Central memory CD4-positive, alpha-beta T cell (primary cell): ENCODE measurements at regions not wholly inside any gene's neighbourhood (a gene's known extent, or its start where the extent isn't known, plus 50 kb on each side); places are given as distances from the start of the nearest gene placed in this dataset.
"Not testable (repeated sequence)": the region's sequence is repeated elsewhere in the genome, so short reads cannot be mapped to it uniquely, and the experiment has no call there.

Experiments used
- DNase-seq: peaks from one replicate; pipeline ENCODE4 v3.0.0; 2022

DNA sequence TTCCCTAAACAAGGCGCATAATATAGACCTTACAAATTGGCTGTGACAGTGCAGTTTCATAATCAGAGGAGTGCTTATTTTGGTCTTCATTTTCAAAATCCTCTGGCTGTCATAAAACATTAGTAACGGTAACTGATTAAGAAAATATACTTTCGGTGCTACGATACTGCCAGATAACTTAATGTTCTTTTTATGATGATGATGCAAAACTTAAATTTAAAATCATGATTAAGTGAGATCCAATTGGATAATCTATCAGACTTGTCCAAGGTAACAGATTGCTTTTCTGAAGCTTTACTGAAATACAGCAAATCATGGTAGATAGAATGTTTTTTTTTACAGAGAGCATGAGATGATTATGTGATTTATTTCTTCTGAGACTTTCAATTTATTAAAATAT is 364.2 kb upstream of the CNTN3 start:
- DNase-seq: no peak

DNA sequence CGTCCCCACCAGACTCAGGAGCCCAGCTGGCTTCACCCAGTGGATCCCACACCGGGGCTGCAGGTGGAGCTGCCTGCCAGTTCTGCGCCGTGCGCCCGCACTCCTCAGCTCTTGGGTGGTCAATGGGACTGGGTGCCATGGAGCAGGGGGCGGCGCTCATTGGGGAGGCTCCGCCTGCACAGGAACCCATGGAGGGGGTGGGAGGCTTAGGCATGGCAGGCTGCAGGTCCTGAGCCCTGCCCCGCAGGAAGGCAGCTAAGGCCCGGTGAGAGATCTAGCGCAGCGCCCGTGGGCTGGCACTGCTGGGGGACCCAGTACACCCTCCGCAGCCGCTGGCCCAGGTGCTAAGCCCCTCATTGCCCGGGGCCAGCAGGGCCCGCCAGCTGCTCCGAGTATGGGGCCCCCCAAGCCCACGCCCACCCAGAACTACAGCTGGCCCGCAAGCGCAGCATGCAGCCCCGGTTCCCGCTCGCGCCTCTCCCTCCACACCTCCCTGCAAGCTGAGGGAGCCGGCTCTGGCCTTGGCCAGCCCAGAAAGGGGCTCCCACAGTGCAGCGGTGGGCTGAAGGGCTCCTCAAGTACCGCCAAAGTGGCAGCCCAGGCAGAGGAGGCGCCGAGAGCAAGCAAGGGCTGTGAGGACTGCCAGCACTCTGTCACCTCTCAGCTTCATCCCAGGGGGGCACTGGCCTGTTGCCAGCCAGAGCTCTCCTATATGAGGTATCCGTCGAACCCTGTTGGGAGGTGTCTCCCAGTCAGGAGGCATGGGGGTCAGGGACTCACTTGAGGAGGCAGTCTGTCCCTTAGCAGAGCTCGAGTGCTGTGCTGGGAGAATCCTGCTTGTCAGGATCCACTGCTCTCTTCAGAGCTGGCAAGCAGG is 370.8 kb upstream of the CNTN3 start:
- DNase-seq: not testable (repeated sequence)

DNA sequence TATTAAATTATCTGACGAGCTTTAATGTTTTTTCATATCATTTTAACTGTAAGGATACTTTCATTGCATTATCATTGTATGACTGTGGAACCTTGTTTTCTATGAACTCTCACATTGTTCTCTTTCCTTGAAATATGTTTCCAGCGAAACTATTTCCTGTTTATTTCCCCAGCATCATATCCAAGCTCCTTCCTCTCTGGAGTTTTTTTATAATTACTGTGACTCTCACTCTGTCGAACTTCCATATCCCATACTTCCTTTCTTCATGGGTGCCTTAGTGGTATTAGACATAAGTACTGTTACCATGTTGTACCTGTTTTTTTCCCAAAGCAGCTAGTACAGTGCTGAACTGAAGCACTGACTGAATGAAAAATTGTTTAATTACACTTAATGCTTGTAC is 373.6 kb upstream of the CNTN3 start:
- no peak for DNase-seq

DNA sequence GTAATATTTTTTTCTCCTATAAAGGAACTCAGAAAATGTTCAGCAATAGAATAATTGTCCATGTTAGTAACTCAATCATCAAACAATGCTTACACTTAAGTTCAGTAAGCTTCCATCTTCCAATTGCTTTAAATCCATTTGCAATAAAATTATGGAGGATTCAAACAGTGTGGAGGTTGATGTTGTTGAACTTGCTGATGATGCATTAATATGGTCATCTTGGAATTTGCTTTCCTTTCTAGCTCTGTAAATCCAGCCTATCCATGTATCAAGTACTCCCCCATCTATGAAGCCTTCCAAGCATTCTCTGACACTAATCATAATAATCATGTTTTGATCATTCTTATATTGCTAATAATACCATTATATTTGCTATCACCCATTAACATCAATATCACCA is 378.4 kb upstream of the CNTN3 start:
- no peak for DNase-seq

DNA sequence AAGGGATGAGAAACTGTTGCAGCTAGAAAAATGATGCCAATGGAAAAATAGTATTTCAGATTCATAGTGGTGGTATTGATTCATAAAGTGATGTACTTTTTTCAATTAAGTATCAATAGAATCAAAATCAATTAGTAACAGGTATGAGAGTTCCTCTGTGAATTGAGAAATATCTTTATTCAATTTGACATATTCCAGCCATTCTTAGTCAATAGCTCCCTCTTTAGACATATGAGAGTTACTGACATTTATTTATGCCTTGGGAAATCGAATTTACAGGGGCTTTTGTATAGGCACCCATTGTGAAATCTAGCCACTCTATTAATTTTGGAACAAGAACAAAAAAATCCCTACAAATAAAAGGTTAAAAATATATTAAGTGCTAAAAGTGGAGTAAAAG is 386.9 kb upstream of the CNTN3 start:
- DNase-seq: no peak

DNA sequence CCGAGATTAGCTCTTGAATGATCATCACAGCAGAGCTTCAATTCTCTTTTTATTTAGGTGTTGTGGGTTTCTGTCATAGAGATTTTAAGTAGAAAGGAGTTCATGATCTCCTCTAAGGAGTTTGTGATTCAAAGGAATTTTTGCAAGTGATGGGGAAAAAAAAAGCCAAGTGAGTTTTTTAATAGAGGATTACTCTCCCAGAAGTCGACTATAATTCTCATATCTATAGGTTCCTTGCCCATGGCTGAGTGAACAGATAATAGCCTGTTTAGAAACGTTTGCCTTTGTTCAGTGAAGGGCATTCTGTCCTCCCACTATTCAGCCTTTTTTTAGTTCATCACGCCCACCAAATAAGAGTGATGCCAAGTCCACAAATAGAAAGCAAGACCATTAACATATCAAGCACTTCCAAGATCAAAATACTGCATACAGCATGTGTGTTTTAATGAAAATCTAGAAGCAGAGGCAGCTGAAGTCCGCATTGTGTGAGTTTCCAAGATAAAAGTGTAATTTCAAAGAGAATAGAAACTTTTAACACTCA is 398.4 kb upstream of the CNTN3 start:
- no peak for DNase-seq

DNA sequence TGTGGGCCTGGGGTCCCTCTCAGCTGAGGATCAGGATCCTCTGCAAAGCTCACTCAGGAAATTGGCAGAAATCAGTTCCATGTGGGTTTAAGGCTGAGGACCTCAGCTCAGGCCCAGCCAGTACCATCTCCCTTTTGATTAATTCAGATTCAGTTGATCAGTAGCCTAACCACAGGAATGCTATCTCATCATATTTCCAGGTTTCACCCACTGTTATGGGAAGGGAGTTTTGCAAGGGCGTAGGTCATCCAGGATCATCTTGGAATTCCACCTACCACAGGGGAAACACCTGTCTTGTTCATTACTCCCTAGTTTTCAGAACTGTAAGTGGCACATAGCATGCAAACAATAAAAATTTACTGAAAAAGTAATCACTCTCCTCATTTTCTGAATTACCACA is 399.5 kb upstream of the CNTN3 start:
- DNase-seq: no peak

DNA sequence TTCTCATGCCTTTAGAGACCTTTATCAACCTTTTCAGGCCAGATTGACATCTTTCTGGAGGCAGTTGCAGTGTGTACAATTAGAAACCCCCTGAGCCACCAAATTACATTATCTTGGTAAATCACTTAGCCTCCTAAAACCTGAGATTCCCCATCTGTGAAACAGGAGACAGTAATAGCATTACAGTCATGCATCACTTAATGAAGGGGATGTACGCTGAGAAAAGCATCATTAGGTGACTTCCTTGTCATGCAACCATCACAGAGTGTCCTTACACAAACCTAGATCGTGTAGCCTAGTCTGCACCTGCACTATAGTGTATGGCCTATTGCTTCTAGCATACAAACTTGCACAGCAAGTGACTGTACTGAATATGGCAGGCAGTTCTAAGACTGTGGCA is 400.8 kb upstream of the CNTN3 start:
- no peak for DNase-seq

DNA sequence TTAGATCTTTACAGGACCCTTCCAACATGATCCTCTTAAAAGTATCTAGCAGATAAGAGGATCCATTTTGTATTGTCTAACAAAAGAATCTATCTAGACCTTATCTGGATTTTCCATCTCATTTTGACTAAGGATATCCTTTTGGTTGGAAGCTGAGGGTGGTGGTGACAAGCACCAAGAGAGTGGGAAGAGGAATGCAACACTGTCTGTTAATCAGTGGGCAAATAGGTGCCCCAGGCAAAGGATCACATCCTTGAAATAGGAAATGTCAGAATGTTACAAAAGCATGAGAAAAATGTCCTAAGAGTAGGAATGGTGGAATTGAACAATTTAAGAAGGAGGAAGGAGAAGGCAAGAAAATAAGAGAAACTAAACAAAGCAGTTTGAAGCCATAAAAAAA is 420.7 kb upstream of the CNTN3 start:
- DNase-seq: no peak

DNA sequence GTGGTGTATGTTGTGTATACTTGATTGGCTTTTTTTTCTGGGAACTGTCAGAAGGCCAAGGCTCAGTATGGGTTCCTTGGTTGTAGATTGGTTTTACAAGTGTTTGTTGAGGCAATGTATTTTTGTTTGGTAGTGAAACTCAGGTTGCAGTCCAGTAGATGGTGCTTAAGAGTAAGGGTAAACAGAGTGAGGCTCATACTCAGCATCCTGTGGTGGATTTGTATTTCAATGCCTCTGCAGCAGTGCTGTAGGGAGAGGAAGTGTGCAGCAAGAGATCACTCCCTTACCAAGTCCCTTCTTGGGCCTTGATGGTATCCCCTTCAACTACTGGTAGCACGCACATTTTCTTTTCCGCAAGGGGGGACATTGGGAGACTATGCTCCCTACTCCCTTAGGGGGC is 428.5 kb upstream of the CNTN3 start:
- DNase-seq: no peak

DNA sequence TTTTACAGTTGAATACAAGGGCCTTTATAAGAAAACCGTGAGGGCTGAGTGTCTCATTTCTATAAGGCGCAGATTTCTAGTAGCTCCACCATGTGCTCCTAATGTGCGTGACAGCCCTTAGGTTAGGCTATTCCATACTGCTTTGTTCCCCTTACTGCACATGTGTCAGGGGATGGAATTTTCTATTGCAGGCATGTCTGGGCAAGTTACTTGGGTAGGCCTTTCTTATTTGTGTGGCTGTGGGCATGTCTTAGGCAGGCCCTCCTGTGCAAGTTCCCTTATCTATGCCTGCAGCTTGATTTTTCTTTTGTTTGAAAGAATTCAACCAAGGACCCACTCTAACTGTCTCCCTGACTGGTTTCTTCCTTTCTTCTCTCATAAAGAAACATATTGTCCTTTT is 434.2 kb upstream of the CNTN3 start:
- no peak for DNase-seq

DNA sequence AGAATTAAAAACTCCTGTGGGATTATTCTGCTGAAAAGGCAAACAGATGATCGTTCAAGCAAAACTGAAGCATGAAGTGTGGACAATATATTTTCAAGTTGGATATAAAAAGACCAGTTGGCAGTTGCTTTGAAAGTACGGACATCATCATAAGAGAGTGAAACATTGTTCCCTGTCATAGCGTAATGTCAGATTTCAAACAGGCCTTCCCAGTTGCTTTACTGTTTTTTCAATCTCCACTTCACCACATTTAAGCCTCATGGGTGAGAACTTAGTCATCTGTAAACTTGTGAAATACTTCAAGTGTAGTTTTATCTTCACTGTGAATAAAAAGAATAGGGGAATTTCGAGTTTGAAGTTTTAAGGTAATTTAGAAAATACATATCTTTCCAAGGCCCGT is 435.1 kb upstream of the CNTN3 start:
- DNase-seq: no peak

DNA sequence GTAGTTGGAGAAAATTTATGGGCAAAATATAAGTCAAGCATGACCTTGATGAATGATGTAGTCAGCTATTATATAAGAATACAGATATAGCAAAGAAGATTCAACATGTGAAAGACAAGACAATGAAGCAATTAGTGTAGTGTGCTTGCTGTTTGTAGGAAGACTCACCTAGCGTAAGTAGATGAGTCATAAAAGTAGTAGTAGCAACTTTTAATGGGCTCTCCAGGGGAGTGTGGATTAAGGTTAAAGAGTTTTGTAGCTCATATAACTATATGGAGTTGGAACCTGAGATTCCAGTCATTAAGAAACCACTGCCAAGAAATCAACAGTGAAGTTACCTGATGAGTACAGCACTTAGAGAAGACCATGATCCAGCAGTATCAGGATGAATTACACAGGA is 444.7 kb upstream of the CNTN3 start:
- no peak for DNase-seq

DNA sequence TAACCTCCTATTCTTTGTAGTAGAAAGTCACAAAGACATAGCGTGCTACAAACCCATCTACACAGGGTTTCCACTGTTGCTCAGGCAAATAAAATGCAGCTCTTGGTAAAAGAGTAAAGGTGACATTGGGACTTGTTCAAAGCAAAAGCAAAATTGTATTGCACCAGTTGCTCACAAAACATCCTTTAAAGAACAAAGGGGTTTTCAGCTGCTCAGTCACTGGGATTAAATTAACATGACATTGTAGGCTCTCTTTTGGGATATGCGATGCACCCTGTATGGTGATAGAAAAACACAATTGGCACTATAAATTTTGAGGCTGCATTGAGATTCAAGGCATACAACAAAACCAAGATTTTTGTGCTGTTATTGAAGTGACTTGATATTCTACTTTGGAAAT is 447.3 kb upstream of the CNTN3 start:
- no peak for DNase-seq

DNA sequence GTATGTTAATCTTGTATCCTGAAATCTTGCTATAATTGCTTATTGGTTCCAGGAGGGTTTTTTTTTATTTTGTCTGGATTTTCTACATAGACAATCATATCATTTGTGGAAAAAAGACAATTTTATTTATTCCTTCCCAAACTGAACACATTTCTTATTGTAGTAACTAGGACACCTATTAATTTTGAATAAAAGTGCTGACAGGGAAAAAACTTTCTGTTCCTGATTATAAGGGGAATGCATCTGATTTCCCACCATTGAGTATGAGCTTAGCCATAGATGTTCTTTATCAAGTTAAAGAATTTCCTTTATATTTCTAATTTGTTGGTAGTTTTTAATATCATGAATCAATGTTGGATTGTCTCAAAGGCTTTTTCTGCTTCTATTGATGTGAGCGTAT is 460.7 kb upstream of the CNTN3 start:
- DNase-seq: no peak

DNA sequence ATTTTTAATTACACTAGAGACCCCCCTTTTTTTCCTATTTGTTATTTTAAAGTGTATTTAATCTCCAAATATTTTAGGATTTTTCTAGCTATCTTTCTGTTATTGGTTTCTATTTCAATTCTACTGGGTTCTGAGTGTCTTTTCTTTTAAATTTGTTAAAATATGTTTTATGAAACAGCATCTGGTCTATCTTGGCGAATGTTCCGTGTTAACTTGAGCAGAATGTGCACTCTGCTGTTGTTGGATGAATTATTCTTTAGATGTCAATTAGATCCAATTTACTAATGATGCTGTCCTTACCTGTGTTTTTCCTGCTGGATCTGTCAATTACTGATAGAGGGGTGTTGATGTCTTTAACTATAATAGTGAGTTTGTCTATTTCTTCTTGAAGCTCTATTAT is 462.0 kb upstream of the CNTN3 start:
- no peak for DNase-seq

DNA sequence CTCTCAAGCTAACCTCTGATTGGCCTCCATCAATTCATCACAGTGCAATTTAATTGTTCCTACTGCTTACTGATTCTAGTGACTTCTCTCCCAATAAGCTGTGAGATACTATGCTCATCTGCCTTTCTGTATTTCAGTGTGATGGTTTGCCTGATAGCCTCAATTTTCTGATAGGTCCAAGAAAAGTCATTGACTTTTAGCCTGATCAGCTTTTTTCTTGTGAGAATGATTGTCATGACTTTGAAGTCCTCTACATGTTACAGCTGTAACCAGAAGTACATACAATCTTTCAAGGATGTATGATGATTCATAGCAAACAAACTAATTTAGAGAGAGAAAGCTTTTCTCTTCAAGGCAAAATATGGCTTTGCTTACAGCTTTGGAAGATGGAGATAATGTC is 463.8 kb upstream of the CNTN3 start:
- DNase-seq: no peak

DNA sequence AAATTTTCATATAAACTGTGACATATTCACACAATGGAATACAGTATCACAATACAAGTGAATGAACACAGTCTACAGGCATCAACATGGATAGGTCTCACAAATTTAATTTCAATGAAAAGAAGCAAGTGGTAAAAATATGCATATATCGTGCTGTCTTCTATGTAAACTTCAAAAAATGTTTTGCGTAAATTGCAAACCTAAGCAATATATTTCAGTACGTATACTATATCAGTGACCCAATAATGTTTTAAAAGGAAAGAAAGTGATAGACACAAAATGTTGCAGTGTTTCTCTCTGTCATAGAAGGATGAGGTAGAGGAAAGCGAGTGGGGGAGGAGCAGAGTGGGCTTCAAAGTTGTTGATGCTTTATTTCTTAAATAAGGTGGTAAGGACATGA is 468.4 kb upstream of the CNTN3 start:
- no peak for DNase-seq

DNA sequence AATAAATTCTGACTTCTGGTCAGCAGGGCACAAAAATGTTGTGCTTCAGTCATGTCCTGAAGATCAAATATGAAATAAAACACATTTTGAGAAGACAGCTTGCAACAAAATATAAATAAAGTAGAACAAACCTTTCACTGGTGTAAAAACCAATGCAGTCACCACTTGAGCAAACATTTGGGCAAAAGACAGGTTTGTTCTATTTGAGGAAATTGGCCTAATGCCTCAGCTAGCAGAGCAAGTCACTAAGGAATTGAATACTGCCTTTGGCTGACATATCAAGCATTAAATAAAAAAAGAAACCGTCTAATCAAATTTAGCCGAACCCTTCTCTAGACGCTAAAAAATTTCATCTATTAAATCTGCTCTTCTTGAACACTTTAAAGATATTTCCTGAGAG is 475.4 kb upstream of the CNTN3 start:
- no peak for DNase-seq

DNA sequence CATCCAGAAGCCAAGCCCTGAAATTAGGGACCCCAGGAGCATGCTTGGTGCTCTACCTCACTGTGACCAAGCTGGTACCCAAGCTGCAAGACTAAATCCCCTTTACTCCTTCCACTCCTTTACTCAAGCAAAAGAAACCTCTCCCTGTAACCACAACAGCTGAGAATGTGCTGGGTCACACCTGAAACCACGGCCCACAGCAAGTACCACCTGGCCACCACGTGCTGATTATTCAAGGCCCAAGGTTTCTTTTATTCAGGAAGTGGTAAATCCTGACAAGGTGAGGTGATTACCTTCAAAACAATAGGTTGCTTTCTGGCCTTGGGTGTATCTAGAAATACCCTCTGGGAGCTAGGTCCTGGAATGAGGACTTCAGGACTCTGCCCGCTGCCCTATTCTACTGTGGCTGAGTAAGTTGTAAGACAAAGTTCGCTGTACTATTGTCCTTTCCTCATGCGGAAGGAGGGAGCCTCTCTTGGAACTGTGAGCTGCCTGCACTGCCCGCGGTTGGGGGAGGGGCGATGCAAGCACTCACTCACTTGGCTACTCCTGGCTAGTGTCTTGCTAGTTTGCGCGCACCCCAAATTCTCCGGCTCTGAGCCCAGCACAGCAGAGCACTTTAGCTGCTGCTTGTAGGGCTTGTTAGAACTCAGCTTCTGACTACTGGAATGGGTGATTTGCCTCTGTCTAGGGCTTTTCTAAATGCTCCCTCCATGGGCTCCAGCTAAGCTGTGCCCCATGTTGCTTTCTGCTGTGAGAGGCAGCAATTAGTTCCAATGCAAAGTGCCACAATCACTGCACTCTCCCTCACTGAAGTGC is 487.1 kb upstream of the CNTN3 start:
- DNase-seq: no peak

DNA sequence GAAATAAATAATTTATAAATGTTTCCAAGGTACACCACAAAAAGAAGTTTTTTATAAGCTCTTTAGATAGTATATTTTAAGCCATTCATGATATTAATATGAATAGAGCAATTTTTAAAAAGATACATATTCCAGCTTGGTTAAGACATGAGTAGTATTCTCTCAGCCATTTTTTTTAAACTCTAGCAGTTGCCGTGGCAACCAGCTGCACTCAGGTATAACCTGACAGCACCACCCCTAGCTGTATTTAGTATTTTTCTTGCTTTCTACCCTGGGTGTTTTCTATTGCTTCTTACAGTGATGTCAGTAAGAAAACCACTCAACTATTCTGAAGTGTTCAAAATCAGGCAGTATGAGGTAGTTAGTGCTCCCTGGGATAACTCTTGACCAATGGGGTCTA is 496.3 kb upstream of the CNTN3 start:
- no peak for DNase-seq

DNA sequence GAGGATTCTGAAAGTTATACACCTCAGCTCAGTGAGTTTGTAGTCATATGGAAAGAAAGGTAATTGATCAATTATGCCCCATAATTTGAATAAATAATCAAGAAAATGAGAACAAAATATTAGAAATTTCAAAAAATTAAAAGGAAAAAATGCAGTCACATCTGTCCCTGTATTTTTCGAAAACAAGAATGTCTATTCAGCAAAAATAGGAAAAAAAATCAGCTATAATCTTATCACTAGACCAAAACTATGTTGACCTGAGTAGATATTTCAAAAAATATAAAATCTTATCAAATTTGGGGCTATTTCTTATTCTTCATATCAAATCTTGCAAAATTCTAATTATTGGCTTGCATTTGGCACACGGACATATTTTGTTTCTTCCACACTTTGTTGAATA is 501.2 kb upstream of the CNTN3 start:
- no peak for DNase-seq

DNA sequence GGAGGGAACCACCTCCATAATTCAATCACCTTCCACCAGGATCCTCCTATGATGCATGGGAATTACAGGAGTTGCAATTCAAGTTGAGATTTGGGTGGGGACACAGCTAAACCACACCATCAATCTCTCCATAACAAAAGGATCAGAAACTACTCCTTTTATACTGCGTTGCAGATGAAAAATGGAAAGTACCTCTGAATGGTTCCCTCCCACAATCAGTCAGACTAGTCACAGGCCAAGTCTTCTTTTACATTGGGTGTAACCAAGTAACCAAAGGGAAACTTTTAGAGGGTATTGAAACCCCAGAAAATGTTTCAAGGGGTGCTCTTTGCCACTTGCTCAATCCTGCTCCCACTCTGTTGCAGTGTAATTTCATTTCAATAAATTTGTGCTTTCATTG is 504.3 kb upstream of the CNTN3 start:
- DNase-seq: no peak

DNA sequence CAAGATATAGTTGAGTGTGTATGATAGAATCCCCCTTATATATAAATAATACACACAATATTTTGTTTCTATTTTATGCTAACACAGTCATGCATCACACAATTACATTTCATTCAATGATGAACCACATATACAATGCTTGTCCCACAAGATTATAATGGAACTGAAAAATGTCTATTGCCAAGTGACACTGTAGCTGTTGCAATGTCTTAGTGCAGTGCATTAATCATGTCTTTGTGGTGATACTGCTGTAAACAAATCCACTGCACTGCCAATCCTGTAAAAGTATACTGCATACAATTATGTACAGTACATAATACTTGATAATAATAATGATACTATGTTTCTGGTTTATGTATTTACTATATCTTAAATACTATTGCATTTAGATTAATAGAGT is 512.1 kb upstream of the CNTN3 start:
- DNase-seq: no peak
